ENCODE measurements at regions not wholly inside any gene's neighbourhood (a gene's known extent, or its start where the extent isn't known, plus 50 kb on each side); places are given as distances from the start of the nearest gene placed in this dataset.
A peak's percentile ranks its signal among the peaks of the same experiment; 100 is the strongest.

DNA sequence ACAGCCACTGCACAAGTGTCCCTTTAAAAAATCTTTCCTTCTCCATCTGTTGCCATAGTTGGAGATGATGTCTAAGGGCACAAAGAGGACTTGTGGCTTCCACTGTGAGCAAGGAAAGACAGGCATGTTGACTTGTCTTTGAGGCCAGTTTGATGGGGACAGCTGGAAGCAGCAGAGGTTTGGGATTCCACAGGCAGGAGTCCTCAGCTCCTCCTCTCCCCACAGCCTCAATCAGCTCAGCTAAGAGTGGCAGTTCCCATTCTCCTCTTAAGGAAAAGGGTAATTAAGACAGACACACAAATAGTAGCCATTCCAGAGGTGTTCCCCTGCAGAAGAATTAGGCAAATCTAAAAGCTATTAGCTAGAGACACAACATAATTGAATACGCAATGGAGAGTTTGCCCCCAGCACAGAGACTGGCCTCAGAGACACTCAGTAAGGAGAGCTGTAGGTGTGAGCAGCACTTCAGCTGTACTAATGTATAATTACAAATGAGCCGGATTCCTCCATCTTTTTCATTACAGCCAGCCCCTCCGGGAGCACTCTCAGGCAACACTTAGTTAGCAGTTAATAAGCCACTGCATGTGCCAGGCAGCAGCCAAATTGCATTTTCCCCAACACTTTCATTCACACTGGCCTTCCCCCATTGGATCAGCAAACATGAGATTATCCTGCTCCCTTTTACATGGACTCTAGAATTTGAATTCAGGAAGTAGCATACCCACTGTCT lies 434.0 kb downstream of the FOXO1 start:
- DNase-seq: no peak

DNA sequence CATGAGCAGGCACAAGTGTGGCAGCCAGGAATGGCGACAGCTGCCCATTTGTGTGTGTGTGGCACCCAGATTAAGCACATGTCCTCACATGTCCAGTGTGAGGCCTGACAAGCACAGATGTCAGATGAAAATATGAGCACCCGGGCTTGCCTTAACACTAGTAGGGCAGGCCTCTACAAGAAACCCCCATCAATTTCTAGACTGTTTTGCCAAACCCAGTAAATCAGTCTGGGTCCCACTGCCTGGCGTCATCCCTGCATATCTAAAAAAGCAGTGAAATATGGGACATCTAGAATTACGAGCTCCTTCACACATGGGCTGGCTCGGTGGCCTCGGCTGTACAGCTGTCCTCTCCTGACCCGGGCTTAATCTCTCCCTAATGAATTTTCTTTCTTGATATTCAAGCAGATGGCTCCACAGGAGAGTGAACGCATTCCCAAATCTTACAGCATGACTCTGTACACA lies 432.7 kb downstream of the FOXO1 start:
- no peak for DNase-seq

DNA sequence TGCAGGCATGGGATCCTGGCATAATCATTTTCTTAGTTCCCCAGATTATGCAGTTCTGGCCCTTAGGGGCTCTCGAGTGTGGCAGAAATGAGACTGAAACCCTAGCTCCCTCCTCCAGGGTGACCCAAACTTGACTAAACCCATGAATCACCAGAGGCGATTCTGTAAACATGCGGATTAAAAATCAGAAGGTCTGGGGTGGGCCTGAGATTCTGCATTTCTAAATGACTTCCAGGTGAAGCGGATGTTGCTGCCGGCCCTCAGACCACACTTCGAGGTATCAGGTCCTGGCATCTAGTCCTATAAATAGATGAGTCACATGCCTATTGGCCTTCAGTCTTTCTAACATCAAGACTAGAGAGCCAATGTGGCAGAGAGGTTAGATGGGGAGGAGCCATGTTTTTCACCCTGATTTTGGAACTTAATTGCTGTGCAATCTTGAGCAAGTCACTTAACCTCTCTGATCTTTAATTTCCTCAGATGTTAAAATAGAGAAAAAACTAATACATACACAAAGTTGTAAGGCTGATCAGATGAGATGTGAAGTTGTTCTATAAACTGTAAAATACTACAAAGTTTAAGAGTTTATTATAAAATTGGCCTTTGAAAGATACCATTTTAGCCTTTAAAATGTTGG lies 431.2 kb downstream of the FOXO1 start:
- DNase-seq: no peak

DNA sequence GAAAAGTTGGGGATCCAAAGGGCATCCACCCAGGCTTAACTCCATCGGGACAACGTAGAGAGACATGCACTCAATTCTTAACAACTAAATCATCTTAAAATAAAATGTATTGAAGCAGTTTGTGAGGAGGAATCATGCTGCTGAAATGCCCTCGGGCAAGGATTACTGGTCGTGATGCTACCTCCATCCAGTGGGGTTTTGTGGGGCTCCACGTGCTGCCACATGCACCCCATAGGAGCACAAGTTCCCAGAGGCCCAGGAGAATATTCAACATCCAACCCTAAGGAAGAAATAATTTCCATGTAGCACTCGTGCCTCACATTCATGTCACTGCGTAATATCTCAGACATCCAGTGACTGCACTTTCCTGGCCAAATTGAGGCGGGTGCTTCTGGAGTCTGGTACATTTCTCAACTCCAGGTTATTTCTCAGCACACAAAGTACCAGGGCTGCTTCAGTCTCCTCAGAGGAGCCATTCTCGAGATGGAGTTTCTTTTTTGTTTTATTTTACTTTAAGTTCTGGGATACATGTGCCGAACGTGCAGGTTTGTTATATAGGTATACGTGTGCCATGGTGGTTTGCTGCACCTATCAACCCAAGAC lies 429.8 kb downstream of the FOXO1 start:
- DNase-seq: no peak

DNA sequence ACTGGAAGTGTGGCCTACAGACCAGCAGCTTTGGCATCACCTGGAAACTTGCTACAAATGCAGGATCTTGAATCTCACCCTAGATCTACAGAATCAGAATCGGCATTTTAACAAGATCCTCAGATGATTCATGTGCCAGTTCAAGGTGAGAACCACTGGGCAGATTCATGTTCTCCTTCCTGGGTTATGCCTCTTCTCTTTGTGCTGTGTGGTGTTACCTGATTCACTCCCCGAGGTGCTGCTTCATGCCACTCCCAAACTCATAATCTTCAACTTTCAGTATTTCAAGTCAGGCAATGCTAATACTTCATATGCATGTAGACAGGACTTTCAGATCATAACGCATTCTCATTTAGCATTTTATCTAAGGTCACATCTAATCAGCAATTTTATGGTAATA lies 427.7 kb downstream of the FOXO1 start:
- no peak for DNase-seq

DNA sequence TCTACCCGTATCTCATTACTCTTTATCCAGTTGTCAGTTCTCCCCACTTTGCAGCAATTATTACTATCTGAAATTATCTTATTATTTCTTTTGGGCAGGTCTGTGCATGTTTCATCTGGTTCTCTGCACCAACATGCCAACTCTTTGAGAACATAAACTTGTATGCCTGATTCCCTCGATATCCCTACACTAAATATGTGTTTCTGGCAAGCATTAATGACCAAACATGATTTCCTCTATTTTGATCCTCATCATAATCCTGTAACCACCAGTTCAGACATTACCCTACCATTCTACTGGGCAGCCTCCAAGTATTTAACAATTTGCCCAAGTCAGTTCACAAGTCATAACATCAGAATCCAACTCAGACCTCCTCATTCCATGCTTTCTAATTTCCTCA lies 426.1 kb downstream of the FOXO1 start:
- DNase-seq: no peak

DNA sequence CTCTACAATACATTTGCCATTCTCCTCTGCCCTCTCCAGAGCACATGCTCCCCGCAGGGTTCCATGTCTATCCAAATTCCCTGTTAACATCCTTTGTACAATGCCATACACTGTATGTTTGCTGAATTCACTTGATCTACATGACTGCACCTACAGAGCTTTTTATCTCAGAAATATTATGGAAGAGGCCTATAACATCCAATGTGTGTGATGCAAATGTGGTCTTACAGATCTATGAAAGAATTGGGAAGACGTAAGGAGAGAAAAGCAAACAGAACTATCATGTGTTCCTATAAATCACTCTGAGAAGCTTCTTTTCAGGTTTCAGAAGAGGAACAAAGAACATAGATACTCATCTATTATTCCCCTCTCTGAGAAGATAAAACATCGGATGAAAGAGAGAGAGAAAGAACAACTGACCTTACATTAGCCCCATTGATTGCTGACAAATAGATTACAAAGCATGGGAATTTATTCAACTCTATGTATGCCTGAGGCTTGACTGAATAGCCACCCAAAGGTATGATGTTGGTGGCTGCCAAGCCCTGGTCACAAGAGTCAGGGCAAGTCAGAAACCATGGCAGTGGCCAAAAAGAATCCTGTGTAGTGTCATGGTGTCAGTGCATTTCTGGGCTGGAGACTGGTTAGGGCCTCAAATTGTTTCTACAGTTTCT lies 425.2 kb downstream of the FOXO1 start:
- DNase-seq: no peak

DNA sequence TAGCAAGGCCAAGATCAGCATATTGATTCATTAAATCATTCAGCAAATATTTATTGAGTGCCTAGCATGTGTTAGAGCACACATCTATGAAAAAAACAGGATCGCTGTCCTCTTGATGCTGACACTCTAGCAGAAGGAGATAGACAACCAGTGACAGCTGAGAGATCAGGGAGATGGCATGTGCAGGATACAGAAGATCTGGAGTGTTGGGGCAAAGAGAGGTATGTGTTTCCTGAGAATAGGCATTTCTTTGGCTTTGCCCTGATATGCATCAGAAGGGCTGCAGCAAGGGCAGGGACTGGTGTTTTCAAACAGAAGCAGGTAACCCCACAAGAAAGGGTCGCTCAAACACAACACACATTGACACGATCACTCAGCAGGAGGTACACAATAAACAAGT lies 423.4 kb downstream of the FOXO1 start:
- DNase-seq: no peak

DNA sequence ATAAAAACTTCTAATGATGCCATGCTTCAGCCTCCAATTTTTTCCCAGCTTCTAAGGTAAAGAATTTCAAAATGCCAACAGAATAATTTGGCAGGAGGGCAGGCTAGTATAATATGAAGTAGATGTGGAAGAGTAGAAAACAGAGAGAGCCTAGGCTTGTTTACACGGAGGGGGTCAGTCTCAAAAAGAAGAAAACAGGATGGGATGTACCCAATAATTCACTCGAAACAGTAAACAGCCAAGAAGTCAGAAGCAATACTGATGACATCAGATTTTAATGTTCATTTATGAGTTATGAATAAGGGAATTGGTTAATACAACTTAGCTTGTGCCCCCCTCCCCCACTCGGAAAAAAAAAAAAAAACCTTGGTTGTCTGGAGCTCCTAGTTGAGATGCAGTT lies 422.5 kb downstream of the FOXO1 start:
- DNase-seq: no peak

DNA sequence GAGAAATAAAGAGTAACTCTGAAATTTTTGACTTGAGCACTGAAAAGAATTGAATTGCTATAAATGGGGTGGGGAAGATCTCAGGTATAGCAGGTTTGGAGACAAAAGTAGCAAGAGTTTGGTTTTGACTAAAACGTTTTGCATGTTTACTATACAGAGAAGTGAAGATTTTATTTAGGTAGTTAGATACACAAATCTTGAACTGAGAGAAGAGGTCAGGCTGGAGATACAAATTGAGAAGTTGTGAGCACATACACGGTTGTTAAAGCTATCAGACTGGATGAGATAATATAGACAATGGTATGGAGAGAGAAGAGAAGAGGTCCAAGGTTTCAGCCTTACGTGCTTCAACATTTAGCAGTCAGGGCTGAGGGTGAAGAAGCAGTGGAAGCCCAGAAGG lies 420.9 kb downstream of the FOXO1 start:
- DNase-seq: no peak

DNA sequence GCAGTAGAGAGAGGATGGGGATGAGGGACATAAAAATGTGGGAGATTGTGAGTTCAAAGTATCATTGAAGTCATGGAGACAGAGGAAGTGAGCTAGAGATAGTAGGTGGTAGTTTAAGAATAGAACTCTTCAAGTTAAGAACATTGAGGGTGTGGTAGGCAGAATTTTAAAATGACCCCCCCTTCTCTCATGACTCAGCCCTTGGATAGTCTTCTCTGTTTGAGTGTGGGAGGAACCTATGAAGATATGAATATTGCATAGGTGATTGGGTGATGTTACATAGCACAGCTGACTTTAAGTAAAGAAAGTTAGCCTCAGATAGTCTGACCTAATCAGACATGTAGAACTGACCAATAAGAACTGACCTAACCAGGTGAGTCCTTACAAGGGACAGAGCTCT lies 418.6 kb downstream of the FOXO1 start:
- no peak for DNase-seq

DNA sequence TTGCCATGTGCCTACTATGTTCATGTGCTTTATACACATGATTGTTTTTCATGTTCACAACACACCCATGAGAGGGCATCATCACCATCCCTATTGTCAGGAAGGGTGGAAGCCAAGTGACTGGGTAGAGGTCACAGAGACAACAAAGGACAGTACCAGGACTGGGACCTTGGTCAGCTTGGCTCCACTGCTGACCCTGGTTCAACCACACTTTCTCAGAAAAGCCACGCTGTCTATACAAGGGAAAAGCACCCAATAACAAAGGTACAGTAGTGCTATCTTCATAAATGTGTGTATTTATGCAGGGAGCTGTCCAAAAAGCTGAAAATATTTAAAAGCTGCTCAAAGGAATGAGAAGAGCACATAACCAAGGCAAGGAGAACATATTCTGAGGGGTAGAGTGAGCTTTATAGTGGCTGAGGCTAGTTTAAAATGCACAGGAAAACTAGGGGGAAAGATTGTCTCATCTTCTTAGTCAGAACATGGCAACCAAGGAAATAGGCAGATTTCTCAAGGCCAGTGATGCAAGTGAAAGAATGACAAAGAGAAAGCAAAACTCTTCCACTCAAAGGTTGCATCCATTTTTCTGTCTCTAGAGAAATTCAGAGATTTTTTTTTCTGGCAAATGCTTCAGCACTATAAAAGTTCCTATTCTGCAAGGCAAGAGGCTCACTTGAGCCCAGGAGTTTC lies 415.0 kb downstream of the FOXO1 start:
- peak; percentile 52 for DNase-seq

DNA sequence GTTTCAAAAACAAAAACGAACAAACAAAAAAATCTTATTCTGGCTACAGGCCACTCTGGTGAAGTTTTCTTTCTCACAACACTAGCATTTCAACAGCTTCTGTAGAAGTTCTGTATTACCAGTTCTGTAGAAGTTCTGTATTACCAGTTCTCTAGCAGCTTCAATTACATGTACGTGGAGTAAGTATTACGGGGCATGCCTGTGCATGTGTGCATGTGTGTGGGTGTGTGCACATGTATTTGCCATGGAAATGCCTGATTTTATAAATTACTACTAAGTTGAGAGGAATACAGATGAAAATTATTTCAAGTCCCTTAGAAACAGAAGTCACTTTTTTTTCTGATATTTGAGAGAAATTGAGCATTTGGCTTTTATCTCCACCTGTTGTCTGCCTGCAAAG lies 414.2 kb downstream of the FOXO1 start:
- no peak for DNase-seq

DNA sequence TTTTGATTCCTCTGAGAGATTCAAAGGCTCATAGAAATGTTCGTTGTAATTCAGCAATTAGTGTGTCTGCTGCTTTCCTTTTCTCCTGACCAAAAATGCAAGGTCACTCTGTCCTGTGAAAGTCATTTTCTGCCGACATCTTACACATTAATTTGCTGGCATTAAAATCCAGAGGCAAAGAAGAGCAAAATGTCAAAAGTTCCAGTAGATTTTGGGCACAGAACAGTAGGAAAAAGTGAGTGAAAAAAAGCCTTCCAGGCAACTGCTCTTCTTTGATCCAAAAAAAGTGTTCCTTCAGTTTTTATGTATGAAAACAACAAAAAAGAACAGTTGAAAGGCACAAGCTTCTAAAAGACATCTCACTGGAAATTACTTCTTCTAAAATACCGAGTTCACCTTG lies 413.8 kb downstream of the FOXO1 start:
- no peak for DNase-seq

DNA sequence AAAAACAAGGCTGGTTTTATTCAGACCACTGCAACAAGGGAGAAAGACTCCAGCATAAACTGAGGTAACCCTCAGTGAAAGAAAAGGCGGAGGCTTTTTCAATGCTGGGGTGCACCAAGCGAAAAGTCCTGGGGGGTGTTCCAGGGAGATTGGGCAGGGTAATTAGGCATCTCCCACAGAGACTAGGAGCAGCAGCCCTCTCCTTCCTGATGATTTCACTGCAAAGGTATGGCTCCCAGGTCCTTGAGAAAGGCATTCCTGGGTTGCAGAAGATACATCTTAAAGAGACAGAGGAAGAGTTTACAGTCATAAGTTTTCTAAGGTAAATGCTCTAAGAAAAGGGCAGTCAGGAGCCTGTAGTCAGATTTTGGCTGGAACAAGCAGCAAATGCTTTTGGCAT lies 412.0 kb downstream of the FOXO1 start:
- DNase-seq: no peak

DNA sequence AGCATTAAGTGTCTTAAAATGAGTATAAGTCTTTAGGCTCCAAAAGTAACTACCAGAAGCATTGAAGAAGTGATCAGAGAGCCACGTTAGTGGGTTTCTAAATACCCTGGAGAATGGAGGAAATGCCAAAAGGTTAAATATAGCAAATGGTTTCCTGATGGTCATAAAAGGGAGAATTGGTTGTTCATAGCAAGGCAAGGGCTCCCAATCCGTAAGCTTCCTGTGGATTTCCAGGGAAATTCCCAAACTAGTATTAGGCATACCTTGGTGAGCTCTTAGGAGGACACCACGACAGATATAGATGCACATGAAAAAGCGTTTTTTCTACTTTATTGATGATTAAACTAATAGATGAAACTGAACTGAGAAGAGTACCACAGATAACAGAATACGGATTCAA lies 410.9 kb downstream of the FOXO1 start:
- no peak for DNase-seq

DNA sequence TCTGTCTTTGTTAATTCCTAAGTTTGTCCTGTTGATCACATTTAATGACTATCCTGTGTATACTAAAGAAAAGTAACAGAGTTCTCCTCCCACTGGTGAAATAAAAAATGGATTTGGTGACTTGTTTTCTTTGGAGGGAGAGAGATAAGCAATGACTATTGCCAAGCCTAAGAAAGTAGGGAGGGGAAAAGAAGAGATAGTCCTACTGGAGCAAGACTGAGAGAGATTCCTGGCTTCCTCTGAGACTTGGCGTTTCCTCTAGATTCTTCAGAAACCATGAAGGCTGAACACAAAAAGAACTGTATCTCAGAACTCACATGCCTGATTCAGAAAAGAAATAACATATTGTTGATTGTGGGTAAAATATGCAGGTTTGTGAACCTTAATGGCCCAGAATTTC lies 406.5 kb downstream of the FOXO1 start:
- no peak for DNase-seq

DNA sequence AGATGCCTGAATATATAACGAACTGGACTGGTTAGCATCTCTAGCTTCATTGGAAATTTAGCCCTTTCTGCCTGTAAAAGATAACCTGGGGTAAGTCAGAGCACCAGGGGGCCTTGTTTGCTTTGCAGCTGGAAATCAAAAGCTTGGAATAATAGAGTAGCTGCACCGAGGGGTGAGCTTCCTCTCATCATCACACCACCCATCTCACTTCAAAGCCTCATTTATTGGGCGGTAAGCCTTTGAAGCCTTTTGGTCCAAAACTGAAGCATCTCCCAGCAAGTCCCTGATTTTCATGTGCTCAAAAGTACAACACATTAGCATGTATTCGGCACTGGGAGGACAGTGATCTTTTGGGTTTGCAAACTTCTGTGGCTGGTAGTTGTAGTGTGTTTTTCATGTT lies 405.1 kb downstream of the FOXO1 start:
- DNase-seq: no peak

DNA sequence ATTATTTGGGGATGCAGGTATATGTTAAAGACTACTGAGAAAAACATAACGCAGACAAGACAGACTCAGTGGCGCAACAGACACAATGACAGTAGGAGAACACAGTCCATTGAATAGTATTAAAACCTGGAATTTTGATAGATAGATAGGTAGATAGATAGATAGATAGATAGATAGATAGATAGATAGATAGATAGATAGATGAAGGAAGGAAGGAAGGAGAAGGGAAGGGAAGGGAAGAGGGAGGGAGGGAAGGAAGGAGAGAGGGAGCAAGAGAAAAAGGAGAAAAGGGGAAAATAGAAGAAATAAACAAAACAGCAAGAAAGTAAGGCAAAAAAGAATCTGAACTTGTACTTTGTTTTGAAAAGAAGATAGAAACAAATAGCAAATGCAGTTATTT lies 404.5 kb downstream of the FOXO1 start:
- no peak for DNase-seq

DNA sequence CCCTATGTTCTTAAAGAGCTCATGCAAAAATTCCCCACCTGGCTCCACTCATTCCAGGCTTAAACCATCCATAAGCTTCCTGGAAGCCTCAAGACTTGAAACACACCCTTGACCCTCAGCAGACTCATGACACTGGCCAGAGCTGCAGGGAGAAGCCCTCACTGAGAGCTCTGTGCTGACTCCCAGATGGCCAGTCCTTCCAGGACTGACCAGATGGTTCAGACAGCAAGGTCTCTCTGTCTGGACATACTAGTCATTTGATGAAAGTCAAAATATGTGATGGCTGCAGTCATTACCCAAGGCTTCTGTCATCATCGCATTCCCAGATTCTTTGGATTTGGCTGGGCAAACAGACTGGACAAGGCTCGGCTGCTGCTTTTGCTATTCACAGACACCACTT lies 397.4 kb downstream of the FOXO1 start:
- no peak for DNase-seq

DNA sequence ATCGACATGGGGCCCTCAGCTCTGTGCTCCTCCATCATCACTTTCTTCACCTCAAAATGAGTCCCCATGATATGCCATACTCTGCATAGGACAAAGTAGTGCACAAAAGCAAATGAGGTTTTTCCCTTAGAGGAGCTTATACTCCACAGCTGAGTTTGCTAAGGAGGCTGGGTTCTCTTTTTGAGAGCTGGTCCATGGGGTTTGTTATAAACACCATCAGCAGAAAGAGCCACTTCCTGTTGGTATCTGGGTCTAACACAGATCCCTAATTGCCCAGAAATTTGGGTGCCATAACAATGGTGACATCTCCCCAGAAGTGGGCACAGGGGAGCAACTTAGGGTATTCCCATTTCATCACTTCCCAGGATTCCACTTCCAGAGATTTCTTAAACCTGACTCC lies 395.7 kb downstream of the FOXO1 start:
- DNase-seq: no peak

DNA sequence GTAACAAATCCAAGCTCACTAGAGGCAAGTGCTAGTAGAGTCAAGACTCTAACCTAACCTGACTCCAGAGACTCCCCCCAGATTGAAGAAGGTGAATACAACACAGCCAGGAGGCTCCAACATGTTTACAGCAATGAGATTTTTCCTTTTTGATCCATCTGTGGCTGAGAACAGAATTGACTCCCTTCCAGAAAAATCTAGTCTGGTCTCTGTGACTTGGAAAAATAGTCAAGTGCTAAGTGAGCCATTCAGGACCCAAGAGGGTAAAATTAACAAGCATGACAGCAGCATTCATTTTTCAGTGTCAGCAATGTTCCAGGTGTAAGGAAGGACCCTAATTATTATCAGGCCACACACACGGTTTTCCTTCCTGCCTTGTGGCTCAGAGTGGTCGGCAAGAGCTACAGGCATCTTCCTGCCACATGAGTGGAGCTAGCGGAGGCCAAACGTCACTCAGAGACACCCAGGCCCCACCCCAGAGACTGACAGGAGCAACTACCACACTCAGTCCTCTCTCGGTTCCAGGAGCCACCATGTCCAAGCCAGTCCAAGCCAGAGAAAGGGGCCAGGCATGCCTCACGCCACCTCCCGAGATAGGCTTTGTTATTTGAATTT lies 395.1 kb downstream of the FOXO1 start:
- DNase-seq: no peak
